ENCODE measurements at regions not wholly inside any gene's neighbourhood (a gene's known extent, or its start where the extent isn't known, plus 50 kb on each side); places are given as distances from the start of the nearest gene placed in this dataset.

DNA sequence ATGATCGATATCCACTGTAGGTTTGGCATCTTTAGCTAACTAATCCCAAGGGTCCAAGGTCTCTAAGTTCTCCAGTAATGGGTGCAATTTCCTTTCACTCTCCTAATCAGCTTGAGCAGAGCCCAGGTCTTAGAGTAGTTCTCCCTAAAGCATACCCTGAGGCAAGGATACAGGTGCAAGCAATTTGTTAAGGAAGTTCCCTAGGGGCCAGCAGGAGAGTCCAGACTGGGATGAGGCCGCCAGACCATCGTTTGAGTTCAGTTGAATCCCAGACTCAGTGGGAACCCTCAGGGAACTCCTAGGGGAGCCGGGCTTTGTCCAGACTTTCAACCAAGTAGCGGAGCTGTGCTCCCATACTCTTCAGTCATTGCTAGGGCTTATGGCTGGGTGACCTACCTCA is 835.4 kb upstream of the CDH2 start:
- DNase-seq: no peak

DNA sequence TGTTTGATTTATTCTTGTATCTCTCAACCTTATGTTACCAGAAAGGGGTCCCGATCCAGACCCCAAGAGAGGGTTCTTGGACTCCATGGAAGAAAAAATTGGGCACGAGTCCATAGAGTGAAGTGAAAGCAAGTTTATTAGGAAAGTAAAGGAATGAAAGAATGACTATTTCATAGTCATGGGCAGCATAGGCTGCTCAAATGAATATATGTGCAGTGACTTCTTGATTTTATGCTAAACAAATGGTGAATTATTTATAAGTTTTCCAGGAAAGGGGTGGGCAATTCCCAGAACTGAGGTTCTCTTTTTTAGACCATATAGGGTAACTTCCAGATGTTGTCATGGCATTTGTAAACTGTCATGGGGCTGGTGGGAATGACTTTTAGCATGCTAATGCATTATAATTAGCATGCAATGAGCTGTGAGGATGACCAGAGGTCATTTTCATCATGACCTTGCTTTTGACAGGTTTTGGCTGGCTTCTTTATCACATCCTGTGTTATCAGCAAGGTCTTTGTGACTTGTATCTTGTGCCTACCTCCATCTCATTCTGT is 832.4 kb upstream of the CDH2 start:
- no peak for DNase-seq

DNA sequence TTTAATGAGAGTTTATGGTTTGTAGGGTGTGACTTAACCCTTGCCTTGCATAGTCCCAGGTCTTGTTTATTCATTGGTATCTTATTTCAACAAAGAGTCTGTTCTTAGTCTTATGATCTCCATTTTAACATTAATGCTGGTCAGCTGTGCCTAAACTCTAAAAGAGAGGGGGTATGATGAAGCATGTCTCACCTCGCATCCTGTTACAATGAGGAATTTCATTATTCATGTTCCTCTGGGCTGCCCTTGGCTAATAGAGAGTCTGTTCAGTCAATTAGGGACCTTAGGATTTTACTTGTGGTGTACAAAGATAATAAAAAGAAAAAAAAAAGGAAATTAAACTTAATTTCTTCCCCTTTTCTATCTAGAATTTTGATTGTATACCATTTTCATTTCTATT is 831.9 kb upstream of the CDH2 start:
- no peak for DNase-seq

DNA sequence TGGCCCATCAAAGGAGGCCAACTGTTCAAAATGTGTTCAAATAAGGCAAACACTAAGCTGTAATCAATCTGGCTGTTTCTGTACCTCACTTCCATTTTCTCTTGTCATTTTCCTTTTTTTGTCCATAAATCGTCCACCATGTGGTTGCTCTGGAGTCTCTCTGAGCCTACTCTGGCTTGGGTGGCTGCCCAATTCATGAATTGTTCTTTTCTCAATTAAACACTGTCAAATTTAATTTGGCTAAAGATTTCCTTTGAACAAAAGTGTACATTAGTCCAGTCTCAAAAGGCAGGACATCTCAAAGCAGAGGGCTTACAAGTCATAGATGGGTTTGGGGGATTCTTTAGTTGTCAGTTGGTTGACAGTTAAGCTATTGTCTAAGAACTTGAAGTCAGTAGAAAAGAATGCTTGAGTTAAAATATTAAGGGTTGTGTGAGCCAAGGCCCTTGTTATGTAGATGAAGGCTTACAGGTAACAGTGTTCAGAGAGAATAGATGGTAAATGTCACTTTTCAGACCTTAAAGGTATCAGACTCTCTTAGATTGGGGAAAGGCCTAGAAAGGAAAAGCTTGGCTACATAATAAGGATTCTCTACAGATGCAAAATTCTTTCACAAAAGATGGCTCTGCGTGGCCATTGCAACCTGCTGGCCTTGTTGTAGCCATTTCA is 831.2 kb upstream of the CDH2 start:
- DNase-seq: no peak

DNA sequence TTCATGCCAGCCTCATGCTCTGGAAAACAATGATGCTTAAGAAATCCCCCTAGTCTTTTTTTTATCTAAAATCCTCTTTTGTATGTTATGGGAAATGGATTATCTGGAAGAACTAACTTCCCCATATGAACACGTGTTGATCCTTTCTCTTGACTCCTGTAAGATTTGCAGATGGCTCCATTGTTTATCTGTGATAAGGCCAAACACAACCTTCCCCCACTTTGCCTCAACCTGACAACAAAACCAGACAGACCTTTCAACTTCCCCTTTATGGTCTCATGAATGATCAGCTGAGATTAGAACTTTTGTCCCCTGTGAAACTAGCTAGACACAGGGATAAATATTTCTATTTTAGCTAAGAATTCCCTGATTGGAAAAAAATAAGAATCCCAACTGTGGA is 828.0 kb upstream of the CDH2 start:
- DNase-seq: no peak

DNA sequence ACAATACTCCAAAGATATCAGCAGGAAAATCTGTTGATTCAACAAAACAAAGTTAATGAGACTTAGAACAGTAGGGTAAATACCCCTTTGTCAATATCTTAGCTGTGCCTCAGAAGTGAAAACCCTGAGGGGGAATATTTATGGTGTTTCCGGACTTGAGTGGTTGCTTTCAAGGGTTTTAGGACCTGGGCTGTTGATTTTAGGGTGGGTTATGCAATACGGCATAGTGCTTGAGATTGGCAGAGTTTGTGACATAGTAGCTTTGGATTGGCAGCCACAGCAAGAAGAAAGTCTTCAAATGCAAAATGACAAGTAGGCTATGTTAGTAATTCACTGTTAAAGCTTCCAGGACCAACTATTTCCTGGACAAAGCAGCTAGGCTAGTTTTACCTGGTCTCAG is 826.3 kb upstream of the CDH2 start:
- DNase-seq: peak in 2 of 3 experiments; percentile 20 to 74

DNA sequence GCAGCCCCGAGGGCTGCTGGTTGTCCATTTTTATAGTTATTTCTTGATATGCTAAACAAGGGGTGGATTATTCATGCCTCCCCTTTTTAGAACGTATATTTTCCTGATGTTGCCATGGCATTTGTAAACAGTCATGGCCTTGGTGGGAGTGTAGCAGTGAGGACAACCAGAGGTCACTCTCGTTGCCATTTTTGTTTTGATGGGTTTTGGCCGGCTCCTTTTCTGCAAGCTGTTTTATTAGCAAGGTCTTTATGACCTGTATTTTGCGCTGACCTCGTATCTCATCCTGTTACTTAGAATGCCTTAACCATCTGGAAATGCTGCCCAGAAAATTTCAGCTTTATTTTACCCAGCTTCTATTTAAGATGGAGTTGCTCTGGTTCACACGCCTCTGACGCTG is 825.8 kb upstream of the CDH2 start:
- DNase-seq: no peak

DNA sequence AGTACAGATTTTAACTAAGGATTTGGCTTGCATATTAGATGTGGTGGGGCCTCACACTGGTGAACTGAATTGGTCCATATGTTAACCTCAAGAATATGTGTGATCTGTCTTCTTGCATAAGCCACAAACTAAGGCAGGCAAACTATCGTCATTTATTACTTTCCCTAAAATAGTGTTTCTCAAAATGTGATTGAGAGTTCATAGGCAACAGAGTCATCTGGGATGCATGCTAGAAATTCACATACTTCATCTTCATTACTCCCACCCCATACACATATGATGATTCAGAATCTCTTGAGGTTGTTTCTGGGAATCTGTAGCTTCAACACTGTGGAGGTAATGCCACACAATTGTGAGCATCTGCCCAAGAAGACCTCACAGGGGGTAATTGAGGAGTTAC is 822.8 kb upstream of the CDH2 start:
- DNase-seq: no peak

DNA sequence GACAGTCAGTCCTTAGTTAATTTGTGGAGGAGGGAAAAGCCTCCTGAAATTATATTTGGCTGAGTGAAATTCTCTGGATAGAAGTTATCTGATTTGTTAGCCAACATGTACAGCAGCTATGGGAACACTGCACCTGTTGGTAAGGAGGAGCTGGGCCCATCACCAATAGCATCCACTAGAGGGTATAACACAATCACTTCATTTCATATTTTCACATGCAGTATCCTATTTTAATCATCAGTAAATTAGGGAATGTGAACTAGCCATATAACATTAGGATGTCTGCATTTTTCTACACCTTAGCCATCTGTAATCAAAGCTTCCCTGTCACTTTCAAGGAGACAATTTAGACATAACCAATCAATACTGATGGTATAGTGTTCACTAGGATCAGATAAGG is 818.4 kb upstream of the CDH2 start:
- peak in 2 of 3 experiments; percentile 5 to 64 for DNase-seq

DNA sequence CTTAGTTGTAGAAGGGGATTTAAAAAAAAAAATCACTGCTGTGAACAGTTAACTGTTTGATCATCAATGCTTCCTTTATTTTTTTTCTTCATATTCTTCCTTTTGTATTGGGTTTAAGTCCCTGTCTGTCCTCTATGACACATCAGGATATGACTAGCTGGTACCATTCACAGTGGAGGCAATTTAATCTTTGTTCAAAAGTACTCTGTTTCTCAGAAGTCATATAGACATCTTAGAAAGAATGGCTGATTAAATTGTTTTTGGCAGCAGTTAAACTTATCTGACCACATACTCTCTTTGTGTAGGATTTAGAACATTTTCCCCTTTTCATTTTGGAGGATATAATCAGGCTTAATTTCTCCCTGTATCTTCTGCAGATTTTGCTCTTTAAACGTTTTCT is 807.8 kb upstream of the CDH2 start:
- no peak for DNase-seq

DNA sequence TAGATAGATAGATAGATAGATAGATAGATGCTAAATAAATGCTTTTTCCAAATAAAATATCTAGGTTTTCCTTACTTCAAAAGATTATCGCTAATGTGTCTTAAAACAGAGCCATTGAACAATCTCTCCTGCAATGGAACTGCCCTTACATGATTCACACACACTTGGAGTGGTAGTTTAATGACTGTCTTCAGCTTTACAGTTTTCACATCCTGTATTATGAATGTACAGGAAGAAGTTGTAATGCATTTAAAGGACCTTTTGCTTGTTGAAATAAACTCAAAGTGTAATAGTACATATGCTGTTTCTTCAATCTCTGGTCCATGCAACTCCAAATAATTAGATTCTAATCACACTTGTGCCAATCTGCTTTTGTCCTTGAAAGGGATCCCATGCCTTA is 797.6 kb upstream of the CDH2 start:
- DNase-seq: no peak

DNA sequence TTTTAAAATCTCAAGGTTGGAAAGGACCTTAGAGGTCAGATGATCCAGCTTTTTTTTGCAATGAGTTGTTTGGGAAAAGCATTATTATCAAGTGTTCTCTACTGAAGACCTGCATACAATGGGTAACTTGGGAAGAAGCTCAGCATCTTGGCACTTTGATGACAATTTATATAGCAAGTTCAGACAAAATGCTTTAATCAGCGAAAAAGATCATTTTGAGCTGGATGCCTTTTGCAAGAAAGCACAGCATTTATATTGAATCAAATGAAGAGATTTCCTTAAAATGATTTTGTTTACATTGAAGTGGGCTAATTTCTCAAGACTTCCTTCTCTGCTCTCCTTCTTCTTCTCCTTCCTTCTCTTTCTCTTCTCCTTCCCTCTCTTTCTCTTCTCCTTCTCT is 796.4 kb upstream of the CDH2 start:
- no peak for DNase-seq

DNA sequence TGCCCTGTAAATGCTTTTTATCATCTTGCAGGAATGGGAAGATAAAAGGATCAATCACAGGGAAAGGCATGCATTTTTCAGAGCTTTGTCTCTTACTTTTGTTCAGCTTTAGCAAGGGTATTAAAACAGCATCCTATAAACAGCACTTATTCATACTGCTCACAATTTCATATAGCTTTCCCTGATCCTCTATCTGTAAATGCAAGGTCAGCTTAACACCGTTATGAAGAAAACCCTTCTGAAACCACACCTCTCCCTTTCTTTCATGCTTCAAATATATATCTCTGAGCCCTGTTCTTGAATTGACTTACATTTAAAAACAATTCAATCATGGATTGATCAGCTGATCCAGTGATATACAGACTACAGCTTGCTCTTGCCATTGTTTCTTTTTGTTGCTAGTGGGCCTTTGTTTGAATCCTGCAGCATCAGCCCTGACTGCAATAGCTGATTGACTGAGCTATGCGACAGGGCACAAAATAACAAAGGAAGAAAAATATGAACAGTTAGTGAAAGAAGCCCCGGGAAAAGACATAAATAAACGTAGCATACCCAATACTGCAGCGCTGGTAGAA is 795.5 kb upstream of the CDH2 start:
- no peak for DNase-seq

DNA sequence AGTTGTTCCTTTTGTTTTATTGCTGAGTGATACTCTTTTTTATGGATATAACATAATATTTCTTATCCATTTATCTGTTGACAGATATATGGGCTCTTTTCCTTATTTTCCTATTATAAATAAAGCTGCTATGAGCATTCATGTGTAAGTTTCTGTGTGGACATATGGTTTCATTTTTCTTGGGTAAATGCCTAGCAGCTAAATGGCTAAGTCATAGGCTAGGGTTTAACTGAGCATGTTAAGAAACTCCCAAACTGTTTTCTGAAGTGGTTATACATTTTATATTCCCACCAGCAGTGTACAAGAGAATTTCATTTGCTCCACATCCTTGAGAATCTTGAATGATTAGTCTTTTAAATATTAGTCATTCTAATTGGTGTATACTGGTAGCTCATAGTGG is 786.6 kb upstream of the CDH2 start:
- no peak for DNase-seq

DNA sequence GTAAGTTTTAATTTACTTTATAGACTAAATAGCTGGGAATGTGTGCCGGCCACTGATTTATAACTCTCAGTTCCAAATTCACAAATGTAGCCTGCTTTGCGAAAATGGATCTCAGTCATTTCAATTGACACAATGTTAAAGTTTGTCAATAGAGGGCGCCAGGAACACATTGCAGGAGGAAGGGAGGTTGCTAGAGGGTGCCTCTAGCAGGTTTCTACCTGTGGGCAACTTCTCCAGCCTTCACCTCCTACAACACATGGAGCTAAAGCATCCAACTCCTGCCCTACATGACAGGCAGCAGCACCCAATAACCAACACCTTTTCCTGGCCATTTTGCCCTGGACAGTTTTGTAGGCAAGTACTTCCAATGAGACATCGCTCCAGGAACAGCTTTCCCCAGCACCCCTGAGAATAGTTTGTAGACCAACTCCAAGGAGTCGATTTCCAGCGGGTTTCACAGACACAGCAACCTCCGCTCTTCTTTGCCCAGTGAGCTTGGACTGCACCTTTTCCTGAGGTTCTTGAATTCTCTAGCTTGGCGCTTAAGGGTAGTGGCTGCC is 784.8 kb upstream of the CDH2 start:
- peak; percentile 43 to 80 (median 55) for DNase-seq

DNA sequence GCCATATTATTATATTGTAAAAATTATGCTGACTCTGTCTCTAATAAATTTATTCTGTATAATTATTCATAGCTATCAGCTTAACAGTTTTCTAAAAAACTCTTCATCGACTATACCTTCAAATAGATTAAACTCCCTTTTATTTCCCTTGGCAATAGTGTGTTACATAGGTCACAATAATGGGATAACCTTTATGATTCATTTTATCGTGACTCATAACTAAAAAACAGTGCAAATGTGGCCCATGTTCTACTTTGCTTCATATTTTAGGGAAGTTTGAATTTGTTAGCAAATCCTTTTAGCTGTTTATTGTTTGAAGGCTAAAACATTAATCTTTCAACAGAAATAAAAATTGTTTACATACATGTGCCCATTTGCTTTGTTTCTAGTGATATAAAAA is 783.2 kb upstream of the CDH2 start:
- DNase-seq: no peak

DNA sequence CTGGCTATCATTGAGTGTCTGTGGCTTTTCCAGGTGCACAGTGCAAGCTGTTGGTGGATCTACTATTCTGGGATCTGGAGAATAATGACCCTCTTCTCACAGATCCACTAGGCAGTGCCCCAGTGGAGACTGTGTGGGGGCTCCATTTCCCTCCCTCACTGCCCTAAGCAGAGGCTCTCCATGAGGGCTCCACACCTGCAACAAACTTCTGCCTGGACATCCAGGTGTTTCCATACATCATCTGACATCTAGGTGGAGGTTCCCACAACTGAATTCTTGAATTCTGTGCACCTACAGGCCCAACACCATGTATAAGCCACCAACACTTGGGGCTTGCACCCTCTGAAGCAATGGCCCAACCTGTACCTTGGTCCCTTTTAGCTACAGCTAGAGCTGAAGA is 775.4 kb upstream of the CDH2 start:
- no peak for DNase-seq

DNA sequence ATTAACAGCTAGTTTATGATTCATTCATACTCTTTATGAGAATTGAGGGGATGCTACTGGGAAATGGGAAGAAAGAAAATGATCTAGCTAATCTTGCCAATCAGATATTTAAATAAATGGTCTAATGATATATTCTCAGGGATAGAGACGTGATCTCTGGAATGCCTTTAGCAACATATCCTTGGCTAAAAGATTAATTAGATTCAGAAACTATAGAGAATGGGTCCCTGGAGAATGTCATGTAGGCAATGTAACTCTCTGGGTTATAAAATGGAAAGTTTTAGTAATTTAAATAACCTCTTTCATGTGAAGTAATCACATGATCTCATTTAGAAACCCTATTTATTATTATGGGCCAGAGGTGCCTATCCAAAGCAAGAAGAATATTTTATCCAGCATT is 771.0 kb upstream of the CDH2 start:
- DNase-seq: no peak

DNA sequence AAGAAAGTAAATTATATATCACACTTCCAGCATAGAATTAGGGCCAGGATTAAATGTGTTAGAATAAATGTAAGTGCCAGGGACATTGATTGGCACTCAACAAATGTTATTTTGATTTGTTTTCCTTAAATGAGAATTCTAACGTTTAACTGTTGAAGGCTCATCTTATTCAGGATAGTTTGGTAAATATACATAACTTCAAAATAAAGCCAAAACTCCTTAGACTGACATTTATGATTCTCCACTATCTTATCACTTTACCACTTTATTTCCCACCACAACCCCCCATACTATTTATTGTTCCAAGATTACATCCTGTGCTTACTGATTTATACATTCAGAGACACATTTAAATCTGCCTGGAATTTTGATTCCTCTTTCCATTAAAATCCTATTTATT is 769.5 kb upstream of the CDH2 start:
- no peak for DNase-seq

DNA sequence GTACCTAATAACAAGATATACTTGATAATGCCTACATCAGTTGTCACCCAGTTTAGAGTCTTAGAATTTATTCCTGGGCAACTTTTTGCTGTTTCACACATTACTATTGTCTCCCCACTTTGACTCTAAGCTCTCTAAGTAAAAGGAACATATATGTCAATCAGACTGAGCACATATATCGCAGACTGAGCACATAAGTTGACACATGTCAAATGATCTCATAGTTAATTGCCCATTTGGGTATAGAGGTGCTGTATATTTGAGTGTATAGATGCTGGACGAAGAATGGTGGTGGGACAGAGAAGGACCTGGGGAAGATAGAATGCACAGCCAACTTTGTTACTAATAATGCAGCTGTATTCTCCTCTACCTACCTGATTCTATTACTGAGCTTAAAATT is 746.0 kb upstream of the CDH2 start:
- DNase-seq: no peak

DNA sequence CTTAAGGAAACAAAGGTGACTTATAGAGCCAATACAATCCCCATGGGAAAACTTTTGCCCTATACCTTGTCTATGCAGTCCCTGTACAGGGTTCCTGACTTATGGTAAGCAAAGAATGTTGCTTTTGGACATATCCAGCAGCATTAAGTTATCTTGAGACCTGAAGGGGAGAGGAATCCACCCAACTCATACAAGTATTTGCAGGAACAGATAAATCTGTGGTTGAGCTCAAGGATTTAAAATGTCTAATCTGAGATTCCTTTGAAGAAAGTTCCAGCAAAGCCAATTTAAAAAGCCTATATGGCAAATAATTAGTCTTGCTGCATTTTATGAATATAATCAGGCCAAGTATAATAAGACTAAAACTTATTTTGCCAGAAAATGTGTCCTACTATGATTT is 739.5 kb upstream of the CDH2 start:
- DNase-seq: no peak

DNA sequence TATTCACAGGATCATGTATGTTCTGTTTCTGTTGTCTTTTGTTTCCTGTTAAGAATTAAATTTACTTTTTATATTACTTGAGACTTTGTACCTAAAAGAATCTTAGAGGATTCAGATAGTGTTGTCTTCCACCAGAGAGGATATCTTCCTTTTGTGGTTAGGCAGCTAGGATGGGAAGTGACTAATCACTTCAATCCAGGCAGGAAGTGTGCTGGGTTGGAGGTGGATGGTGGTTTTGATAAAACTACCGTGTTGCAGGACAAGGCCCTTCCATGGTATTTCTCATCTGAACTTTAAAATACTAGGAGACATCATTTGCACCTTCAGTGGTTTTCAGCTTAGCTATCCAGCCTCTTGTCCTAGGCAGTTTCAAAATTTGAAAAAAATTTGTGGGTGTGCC is 728.6 kb upstream of the CDH2 start:
- no peak for DNase-seq

DNA sequence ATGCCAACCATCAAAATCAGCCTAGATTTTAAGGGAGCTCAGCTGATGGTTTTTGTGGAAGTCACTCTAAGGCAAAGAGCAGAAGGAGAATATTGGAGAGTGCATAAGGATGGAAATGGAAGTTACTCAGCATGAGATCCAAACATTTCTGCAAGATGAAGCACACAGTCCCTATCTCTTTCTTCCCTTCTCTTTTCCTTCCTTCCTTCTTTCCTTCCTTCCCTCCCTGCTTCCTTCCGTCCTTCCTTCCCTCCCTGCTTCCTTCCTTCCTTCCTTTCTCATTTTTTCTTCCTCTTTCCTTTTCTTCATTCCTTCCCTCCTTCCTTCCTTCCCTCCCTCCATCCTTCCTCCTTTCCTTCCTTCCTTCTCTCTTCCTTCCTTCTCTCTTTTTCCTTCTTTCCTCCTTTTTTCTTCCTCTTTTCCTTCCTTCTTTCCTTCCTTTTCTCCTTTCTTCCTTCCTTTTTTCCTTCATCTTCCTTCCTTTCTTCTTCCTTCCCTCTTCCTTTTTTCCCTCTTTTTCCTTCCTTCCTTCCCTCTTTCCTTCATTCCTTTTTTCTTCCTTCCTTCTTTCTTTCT is 727.9 kb upstream of the CDH2 start:
- DNase-seq: no peak

DNA sequence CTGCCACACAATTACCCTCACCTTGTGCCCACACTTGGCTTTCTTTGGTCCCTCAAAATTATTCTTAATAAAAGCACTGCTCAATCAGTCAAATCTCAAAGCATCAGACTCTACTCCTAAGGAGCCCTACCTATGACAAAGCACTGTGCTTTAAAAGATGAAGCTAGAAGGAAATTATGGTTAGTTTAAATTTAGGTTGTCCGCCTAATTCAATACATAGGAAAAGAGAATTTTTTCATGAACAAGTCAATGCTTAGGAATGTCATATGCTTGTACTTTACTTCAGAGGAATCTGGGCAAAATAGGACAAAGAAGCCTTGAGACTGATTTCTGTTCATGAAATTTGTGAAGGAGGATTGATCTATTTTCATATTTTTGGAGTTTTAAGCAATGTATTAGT is 726.4 kb upstream of the CDH2 start:
- DNase-seq: no peak

Data from NCI-H1417 (cell line).